ENCODE measurements at regions not wholly inside any gene's neighbourhood (a gene's known extent, or its start where the extent isn't known, plus 50 kb on each side); places are given as distances from the start of the nearest gene placed in this dataset.

GRCh38 chr11:76277298-76278175, 71.2 kb upstream of the WNT11 start:
- in situ Hi-C loops (cut with HindIII; ENCODE audit: low sequenced_read_pairs): no loop called here

- in situ Hi-C loops (cut with HindIII; ENCODE audit: low sequenced_read_pairs): no loop called here
Observed at GRCh38 chr11:76276781-76277155, 70.5 kb upstream of the WNT11 start.

DNA sequence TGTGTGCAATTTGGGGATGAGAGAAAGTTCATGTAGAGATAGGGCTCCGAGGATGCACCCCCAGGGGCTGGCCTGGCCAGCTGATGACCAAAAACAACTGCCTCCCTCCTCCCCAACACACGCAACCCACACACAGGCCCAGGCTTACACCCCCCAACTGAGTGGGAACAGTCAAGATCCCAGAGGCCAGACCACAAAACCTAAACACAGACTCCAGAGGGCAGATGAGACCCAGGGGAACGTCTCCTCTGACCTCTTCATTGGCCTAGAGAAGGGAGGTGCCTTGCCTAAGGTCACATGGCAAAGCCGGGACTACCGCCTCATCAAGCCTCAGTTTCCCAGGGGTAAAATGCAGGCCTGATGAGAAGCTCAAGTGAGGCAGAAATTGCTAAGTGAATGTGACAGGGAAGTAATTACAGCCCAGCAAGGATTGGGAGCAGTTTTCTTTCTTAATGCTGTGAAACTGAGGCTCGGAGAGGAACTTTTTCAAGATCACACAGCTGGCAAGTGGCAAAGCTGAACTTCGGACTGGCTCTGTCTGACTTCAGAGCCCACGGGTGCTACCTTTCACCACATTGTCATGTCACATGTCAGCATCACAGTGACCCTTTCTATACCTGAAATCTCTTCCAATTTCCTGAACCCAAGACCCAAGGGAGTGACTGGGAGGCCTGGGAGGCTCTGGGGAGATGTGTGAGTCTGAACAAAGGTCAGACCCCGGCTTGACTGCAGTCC, 69.9 kb upstream of the WNT11 start:
- in situ Hi-C loops (cut with HindIII; ENCODE audit: low sequenced_read_pairs): no loop called here

GRCh38 chr11:76275446-76275845, 69.1 kb upstream of the WNT11 start:
- in situ Hi-C loops (cut with HindIII; ENCODE audit: low sequenced_read_pairs): no loop called here

DNA sequence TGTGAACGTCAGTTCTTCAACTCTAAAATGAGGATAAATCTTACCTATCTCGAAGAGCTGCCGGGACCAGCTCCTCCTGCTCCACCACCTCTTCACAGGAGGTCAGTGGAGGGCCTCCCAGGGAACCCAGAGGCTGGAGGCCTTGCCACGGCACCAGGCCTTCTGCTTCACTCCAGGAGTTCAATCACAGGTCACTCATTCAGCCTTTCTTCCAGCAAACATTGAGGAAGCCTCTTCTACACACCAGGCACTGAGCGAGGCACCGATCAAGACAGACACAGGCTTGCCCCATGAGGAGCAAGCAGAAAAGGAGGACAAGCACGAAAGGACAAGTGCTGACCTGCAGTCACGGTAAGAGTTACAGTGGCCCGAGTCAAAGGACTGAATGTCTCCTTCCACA, 64.8 kb upstream of the WNT11 start:
- in situ Hi-C loops (cut with HindIII; ENCODE audit: low sequenced_read_pairs): no loop called here

DNA sequence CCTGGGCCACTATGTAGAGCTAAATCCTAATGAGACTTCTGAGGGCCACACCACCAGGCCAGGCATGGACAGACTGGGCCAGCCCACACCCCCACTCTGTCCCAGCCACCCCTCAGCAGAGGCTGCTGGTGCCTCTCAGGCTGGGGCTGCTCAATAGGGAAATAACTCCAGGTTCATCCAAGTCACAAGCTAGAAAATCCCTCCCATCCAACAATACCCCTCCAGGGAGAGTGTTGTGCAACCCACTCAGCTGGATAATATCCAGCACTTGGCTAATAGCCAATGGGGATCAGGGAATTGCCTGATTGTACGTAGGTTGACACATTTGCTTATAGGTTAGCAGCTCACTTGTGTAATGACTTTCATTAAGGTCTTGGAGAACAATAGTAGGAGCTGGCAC, 64.1 kb upstream of the WNT11 start:
- in situ Hi-C loops (cut with HindIII; ENCODE audit: low sequenced_read_pairs): no loop called here

- in situ Hi-C loops (cut with HindIII; ENCODE audit: low sequenced_read_pairs): no loop called here
Observed at GRCh38 chr11:76269661-76270261, 63.5 kb upstream of the WNT11 start.

DNA sequence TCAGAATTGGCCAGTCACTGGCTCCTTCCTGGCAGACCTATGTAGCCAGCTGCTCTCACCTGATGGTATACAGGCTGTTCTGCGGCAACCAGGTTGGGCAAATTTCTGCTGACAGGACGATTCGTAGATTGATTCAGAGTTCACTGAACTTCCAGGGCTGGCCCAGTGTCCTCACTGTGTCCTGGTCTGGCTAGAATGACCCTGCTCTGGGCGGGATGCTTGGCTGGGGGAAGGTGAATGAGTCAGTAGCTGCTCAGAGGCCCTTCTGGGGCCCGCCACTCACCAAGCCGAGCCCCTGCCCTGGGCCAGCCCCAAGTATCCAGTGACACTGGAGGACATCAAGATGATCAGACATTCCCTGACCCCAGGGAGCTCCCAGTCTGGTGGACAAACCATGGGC, 62.9 kb upstream of the WNT11 start:
- in situ Hi-C loops (cut with HindIII; ENCODE audit: low sequenced_read_pairs): no loop called here

- in situ Hi-C loops (cut with HindIII; ENCODE audit: low sequenced_read_pairs): no loop called here
Observed at GRCh38 chr11:76268498-76268897, 62.2 kb upstream of the WNT11 start.

DNA sequence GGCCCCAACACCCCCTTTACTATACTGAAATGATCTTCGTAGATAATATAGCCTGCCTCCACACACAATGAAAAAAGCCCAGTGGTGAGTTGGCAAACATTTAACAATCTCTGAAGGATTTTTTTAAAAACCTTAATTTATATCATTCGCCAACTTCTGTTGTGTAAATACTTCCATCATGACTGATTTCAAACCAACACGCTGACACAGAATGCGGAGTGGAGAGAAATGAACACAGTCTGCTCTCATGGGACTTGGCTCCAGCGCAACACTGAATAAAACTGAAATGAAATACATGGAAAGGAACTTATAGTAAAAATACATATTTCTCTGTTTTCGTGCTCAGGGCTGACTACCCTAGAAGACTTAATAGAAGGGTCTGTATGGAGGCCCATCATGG, 61.3 kb upstream of the WNT11 start:
- in situ Hi-C loops (cut with HindIII; ENCODE audit: low sequenced_read_pairs): no loop called here

DNA sequence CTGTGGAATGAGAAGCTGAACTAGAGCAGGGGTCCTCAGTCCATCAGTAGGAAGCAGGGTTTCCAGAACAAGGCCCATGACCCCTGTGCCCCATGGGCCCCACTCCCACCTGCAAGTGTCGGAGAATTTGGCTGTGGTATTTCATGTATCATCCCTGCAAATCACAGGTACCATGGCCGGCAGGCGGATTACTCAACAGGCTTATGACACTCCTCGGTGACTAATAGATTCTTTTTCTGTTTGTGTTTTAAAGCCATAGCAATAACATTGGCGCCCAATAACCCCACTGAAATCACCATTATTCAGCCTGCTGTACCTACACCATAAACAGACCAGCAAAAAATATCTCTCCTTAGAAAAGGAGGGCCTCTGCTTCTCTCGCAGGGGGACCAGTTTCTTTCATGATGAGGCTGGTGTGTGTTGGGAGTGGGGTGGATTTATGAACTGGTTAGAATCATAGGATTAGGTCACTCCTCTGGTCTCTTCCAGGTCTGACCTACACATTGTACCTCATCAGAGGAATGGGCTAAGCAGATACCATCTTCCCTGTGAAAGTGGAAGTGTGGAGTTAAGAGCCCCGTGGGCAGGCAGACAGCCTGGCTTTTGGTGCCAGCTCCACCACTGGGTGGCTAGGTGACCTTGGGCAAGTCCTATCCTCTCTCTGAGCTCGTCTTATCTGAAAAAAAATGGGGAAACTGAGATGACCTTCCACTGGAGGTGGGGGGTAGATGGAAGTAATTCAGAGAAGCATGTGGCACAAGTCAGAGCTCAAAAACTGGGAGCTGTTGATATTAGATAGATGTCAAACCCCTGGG, 60.2 kb upstream of the WNT11 start:
- in situ Hi-C loops (cut with HindIII; ENCODE audit: low sequenced_read_pairs): no loop called here

GRCh38 chr11:76265771-76266241, 59.5 kb upstream of the WNT11 start:
- in situ Hi-C loops (cut with HindIII; ENCODE audit: low sequenced_read_pairs): no loop called here

DNA sequence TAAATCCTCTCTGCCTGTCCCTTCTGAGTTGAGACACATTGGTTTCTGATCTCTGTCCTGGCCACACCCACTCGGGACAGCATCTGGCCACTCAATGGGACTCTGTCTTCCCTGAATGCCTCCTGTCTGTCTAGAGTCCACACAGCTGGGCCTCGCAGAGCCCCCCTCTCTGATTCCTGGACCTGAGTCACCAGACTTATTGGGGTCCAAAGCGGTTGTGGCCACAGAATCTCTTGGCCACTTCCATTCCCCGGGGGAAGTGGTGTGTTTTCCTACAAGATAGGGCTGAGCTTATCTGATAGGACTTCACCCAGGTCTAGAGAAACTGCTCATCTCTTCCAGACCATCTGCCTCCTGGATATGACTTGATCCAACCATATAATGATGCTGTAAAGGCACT, 57.4 kb upstream of the WNT11 start:
- in situ Hi-C loops (cut with HindIII; ENCODE audit: low sequenced_read_pairs): no loop called here

GRCh38 chr11:76263166-76263565, 56.9 kb upstream of the WNT11 start:
- in situ Hi-C loops (cut with HindIII; ENCODE audit: low sequenced_read_pairs): no loop called here

DNA sequence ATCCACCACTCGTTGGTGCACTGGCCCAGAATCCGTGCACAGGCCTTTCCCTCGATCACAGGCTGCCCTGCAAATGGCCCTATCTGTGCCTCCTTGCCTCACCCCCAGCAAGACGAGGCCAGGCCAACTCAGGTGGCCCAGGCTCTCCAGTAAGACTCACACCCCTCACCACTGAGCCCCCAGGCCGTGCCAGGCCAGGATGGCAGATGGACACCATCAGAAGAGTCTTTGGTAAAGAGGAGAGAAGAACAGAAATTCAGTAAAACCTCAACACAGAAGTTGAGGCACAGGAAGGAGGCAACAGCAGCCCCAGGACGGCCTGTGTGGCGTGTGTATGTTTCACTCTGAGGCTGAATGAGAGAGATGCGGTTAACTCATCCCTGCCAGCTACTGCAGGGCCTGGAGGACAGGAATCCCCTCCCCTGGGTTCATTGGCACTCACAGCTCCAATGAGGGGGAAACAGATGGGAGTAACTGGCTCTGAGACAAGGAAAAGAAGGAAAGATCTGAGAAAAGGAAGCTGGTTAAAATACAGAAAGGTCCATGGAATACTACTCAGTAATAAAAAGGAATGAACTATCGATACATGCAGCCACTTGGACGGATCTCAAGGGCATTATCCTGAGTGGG, 54.1 kb upstream of the WNT11 start:
- in situ Hi-C loops (cut with HindIII; ENCODE audit: low sequenced_read_pairs): no loop called here

DNA sequence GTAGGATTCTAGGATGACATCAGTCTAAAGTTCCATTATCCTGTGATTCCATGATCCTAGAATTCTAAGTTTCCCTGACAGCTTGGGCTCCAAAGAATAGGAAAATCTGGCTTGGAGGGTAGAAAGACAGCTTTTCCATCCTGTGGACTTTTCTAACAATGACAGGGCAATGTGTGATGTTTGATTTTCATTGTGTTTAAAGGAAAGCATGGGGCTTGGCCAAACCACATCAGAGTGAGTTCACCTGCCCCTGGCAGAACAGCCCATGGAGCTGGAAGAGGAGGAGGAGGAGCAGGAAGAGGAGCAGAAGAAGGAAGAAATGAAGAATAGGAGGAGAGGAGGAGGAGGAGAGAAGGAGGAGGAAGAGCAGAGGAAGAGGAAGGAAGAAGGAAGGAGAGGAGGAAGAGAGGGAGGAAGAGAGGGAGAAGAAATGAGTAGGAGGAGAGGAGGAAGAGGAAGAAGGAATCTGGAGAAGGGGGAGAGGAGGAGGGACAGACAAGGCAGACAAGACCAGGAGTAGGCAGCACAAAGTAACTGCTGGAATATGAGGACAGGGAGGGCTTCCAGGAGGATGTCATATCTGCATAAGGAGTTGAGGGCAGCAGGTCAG, 53.1 kb upstream of the WNT11 start:
- in situ Hi-C loops (cut with HindIII; ENCODE audit: low sequenced_read_pairs): loop anchor here (5.0 kb wide), 1 partner anchor 62 kb away; no protein-coding TSS in a partner anchor

DNA sequence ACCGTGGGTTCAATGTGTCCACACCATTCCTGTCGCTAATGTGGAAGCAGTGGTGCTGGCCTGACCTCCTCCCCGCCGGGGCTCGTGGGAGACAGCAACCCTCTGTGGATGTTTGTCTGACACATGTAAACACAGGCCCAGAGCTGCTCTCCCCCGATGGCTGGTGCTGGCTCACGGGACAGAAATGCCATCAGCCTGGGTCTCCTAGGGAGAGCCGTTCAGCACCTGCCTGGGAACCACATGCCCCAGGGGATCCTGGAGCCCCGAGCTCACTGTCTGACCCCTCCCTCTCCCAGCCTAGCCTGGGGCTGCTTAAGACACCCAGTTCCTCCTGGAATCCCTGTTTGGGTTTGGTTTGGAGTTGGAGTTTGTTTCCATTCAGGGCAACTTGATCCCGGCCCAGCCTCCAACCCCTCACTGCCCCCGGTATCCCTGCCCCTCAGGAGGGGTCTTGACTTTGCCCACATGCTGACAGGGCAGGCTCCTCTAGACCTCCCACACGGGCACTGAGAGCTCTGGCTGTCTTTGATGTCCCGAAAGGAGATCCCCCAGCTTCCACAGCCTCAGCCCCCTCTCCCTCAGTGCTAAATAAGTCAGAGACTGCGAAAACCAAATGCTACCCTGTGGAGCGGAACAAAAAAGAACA, 50.9 kb upstream of the WNT11 start:
- in situ Hi-C loops (cut with HindIII; ENCODE audit: low sequenced_read_pairs): loop anchor here (5.0 kb wide), 1 partner anchor 60 kb away; no protein-coding TSS in a partner anchor

DNA sequence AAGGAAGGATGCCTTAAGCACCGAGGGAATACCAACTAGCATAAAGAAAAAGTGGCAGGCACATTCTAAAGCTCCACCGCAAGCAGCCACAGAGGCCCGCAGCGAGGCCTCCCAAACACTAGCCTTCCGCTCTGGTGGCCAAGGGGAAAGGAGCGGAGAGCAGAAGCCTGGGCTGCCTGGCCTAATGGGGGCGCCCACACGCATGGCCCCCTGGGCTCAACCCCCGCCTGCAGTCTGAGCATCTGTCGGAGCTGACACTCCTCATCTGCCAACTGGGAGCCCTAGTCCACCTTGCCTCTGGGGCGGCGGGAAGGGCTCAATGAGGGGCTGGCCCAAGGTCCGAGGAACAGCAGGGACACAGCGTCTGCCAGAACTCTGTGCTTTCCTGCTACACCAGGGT, 50.1 kb upstream of the WNT11 start:
- in situ Hi-C loops (cut with HindIII; ENCODE audit: low sequenced_read_pairs): loop anchor here (5.0 kb wide), 1 partner anchor 59 kb away; no protein-coding TSS in a partner anchor

Data from endothelial cell of hepatic sinusoid (primary cell).